KMS-11 (cell line): ENCODE measurements at regions not wholly inside any gene's neighbourhood (a gene's known extent, or its start where the extent isn't known, plus 50 kb on each side); places are given as distances from the start of the nearest gene placed in this dataset.

Source experiments
- H2AFZ ChIP-seq: fragments of 200-600 bp; sonication (generic); 2 replicates; pipeline ENCODE4 v1.6.1; 2016; ENCODE audit warnings: antibody characterized with exemption, mixed run types, low read depth
- H3K27ac ChIP-seq: fragments of 200-600 bp; sonication (generic); 2 replicates; pipeline ENCODE4 v1.6.1; 2016; ENCODE audit warnings: mild to moderate bottlenecking, mixed run types
- H3K27me3 ChIP-seq: fragments of 200-600 bp; sonication (generic); 2 replicates; pipeline ENCODE4 v1.6.1; 2017; ENCODE audit warnings: mild to moderate bottlenecking, low read depth, mixed run types, moderate library complexity; ENCODE audit not compliant: insufficient read depth
- H3K36me3 ChIP-seq: fragments of 200-600 bp; sonication (generic); 2 replicates; pipeline ENCODE4 v1.6.1; 2017; ENCODE audit warnings: mild to moderate bottlenecking, mixed run types; ENCODE audit not compliant: insufficient read depth
- H3K4me1 ChIP-seq: fragments of 200-600 bp; sonication (generic); 2 replicates; pipeline ENCODE4 v1.6.1; 2016; ENCODE audit warnings: mild to moderate bottlenecking, low read depth, mixed run types; ENCODE audit not compliant: poor library complexity, severe bottlenecking
- H3K4me2 ChIP-seq: fragments of 200-600 bp; sonication (generic); 2 replicates; pipeline ENCODE4 v1.7.0; 2016; ENCODE audit warnings: mild to moderate bottlenecking, mixed run types
- H3K4me3 ChIP-seq: fragments of 200-600 bp; sonication (generic); IDR thresholded peaks from 2 replicates; pipeline ENCODE4 v1.6.1; 2017; ENCODE audit warnings: low read depth, low read length, mixed read lengths; ENCODE audit not compliant: insufficient read depth
- H3K79me2 ChIP-seq: fragments of 200-600 bp; sonication (generic); 2 replicates; pipeline ENCODE4 v1.6.1; 2016; ENCODE audit warnings: low read depth, mixed run types; ENCODE audit not compliant: insufficient read depth
- H3K9ac ChIP-seq: fragments of 200-600 bp; sonication (generic); 2 replicates; pipeline ENCODE4 v1.6.1; 2016; ENCODE audit warnings: mild to moderate bottlenecking, mixed run types
- H4K20me1 ChIP-seq: fragments of 200-600 bp; sonication (generic); 2 replicates; pipeline ENCODE4 v1.6.1; 2016; ENCODE audit warnings: mild to moderate bottlenecking, mixed run types; ENCODE audit not compliant: insufficient read depth
- TF ChIP-seq, protein P1 (sequence below): fragments of 200-600 bp; sonication (generic); conservative IDR thresholded peaks from 2 replicates; pipeline ENCODE4 v1.6.1; 2017; ENCODE audit warnings: low read depth, mild to moderate bottlenecking, antibody characterized with exemption, low read length, moderate library complexity, mixed read lengths

DNA sequence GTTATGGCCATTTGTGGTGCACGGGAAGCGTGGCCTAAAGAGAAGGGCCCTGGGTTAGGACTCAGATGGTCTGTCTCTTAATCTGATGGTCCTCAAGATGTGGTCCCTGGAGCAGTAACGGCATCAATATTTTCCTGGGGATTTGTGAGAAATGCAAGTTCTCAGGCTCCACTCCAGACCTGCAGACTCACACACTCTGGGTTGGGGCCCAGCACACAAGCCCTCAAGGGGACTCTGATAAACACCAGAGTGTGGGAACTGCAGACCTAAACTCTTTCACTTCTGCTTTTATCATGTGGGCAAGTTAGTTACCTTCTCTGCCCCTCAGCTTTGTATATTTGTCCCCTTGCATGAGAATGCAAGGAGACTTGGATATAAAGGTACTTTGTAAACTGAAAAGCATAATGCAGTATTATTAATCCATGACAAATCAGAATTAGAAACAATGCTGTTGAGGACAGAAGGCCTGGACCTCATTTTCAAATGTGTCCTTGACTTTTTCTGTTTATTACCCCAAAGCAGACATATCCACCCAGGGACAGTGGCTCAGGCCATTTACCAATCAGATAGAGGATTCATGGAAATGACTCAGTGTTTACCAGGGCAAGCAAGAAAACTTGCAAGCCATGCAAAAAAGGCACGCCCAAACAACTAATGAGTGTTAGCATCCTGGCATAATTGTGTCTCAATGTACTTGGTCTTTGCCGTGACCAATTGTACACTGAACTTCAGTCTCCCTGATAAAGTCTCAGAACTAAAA lies 157.0 kb downstream of the ASCL1 start:
- Histone ChIP-seq H3K27me3 (no peaks in the 10 kb centered on the region), H3K27ac (no peak overlapping the region), H3K4me1 (no peaks in the 10 kb centered on the region), H3K9ac (no peak overlapping the region), H2AFZ (no peak overlapping the region), H3K4me2 (no peak overlapping the region), H3K36me3 (no peaks in the 10 kb centered on the region), H3K4me3 (no peak overlapping the region), H3K79me2 (no peaks in the 10 kb centered on the region), H4K20me1 (no peaks in the 10 kb centered on the region)
- TF ChIP-seq, protein P1, sequence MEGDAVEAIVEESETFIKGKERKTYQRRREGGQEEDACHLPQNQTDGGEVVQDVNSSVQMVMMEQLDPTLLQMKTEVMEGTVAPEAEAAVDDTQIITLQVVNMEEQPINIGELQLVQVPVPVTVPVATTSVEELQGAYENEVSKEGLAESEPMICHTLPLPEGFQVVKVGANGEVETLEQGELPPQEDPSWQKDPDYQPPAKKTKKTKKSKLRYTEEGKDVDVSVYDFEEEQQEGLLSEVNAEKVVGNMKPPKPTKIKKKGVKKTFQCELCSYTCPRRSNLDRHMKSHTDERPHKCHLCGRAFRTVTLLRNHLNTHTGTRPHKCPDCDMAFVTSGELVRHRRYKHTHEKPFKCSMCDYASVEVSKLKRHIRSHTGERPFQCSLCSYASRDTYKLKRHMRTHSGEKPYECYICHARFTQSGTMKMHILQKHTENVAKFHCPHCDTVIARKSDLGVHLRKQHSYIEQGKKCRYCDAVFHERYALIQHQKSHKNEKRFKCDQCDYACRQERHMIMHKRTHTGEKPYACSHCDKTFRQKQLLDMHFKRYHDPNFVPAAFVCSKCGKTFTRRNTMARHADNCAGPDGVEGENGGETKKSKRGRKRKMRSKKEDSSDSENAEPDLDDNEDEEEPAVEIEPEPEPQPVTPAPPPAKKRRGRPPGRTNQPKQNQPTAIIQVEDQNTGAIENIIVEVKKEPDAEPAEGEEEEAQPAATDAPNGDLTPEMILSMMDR: no peak

GRCh38 chr12:103128862-103129501 lies 171.5 kb downstream of the ASCL1 start:
- Histone ChIP-seq H4K20me1 (no peaks in the 10 kb centered on the region), H3K36me3 (no peaks in the 10 kb centered on the region), H3K4me1 (no peaks in the 10 kb centered on the region), H3K9ac (no peak overlapping the region), H3K4me2 (no peak overlapping the region), H3K79me2 (no peaks in the 10 kb centered on the region), H3K27ac (no peak overlapping the region), H3K4me3 (no peak overlapping the region), H2AFZ (no peak overlapping the region), H3K27me3 (no peaks in the 10 kb centered on the region)
- TF ChIP-seq, protein P1: no peak

- H2AFZ ChIP-seq: no peak overlapping the region
- no peaks in the 10 kb centered on the region for H3K79me2 ChIP-seq
- no peak overlapping the region for H3K4me3 ChIP-seq
- H3K27me3 ChIP-seq: no peaks in the 10 kb centered on the region
- H3K4me1 ChIP-seq: no peaks in the 10 kb centered on the region
- H3K9ac ChIP-seq: no peak overlapping the region
- H3K4me2 ChIP-seq: no peak overlapping the region
- no peak overlapping the region for H3K27ac ChIP-seq
- TF ChIP-seq, protein P1: no peak
- H4K20me1 ChIP-seq: no peaks in the 10 kb centered on the region
- no peaks in the 10 kb centered on the region for H3K36me3 ChIP-seq
Measured at GRCh38 chr12:103130564-103130963, 173.1 kb downstream of the ASCL1 start.

DNA sequence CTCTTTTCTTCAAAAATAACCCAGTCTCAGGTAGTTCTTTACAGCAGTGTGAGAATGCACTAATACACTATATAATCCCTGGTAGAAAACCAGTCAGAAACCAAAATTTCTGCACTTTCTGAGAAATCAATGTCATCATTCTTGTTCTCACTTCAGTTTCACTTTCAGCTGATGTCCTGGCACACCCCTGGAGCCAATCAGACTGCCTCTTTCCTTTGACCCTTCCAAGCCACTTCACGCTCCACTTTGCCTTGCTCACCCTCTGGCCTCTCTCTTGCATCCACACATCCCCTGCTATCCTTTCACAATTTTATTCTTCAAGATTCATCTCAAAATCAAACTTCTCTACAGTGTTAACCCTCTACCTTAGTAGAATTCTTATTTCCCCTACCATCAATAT lies 181.1 kb downstream of the ASCL1 start:
- Histone ChIP-seq H3K79me2 (no peaks in the 10 kb centered on the region), H4K20me1 (no peaks in the 10 kb centered on the region), H3K4me1 (no peaks in the 10 kb centered on the region), H3K36me3 (no peaks in the 10 kb centered on the region), H3K4me2 (no peak overlapping the region), H3K4me3 (no peak overlapping the region), H3K9ac (no peak overlapping the region), H3K27ac (no peak overlapping the region), H3K27me3 (no peaks in the 10 kb centered on the region), H2AFZ (no peak overlapping the region)
- TF ChIP-seq, protein P1: no peak
